Right lobe of liver (tissue), 4 donors: ENCODE measurements at regions not wholly inside any gene's neighbourhood (a gene's known extent, or its start where the extent isn't known, plus 50 kb on each side); places are given as distances from the start of the nearest gene placed in this dataset.

Experiments used
- POLR2A ChIP-seq: fragments of 450-650 bp; IDR thresholded peaks from one replicate; pipeline ENCODE4 v1.6.1; 2017; ENCODE audit warnings: antibody characterized with exemption, mild to moderate bottlenecking
- TF ChIP-seq, protein P1 (sequence below), 4 donors: fragments of 200-600 bp in 3 of 4; fragments of 450-650 bp in 1 of 4; IDR thresholded peaks; one replicate each; pipeline versions ENCODE4 v1.5.1 to v1.8.0; 2016 to 2022; ENCODE audit warnings: antibody characterized with exemption in 4 of 4, mild to moderate bottlenecking in 2 of 4
- donor health status: DM: no; HTN: no; CAD: no.
- donor health status: DM: no; HTN: no; CAD: no.
- donor health status: DM: no; HTN: yes; CAD: no.

DNA sequence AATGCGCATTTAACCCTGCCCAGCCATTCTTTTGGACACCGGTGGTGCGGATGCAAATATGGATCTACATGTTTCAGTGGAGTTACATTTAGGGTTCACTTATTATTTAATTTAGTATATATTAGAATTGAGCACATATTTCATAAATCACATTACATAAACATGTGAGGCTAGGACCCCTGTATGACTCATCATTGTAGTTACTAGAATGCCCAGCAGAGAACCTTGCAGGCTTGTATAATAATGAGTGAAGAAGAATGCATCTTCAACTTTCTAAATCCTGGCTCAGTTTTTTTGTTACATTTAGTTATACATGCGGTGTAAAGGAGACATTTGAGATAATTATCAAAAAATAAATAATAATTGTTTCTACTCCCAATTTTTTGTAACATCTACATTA is 369.0 kb downstream of the ATP23 start:
- TF ChIP-seq POLR2A, result no peak
- TF ChIP-seq, protein P1, sequence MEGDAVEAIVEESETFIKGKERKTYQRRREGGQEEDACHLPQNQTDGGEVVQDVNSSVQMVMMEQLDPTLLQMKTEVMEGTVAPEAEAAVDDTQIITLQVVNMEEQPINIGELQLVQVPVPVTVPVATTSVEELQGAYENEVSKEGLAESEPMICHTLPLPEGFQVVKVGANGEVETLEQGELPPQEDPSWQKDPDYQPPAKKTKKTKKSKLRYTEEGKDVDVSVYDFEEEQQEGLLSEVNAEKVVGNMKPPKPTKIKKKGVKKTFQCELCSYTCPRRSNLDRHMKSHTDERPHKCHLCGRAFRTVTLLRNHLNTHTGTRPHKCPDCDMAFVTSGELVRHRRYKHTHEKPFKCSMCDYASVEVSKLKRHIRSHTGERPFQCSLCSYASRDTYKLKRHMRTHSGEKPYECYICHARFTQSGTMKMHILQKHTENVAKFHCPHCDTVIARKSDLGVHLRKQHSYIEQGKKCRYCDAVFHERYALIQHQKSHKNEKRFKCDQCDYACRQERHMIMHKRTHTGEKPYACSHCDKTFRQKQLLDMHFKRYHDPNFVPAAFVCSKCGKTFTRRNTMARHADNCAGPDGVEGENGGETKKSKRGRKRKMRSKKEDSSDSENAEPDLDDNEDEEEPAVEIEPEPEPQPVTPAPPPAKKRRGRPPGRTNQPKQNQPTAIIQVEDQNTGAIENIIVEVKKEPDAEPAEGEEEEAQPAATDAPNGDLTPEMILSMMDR (IDR thresholded peaks at IDR 0.05), result no peak
